GM21723 (cell line): ENCODE measurements at regions not wholly inside any gene's neighbourhood (a gene's known extent, or its start where the extent isn't known, plus 50 kb on each side); places are given as distances from the start of the nearest gene placed in this dataset.

Experiments used
- ATAC-seq: cut with Tn5 transposase; IDR thresholded peaks from one replicate; pipeline ENCODE4 v1.9.1; 2021; ENCODE audit warnings: mild to moderate bottlenecking, moderate library complexity; ENCODE audit not compliant: unreplicated experiment

DNA sequence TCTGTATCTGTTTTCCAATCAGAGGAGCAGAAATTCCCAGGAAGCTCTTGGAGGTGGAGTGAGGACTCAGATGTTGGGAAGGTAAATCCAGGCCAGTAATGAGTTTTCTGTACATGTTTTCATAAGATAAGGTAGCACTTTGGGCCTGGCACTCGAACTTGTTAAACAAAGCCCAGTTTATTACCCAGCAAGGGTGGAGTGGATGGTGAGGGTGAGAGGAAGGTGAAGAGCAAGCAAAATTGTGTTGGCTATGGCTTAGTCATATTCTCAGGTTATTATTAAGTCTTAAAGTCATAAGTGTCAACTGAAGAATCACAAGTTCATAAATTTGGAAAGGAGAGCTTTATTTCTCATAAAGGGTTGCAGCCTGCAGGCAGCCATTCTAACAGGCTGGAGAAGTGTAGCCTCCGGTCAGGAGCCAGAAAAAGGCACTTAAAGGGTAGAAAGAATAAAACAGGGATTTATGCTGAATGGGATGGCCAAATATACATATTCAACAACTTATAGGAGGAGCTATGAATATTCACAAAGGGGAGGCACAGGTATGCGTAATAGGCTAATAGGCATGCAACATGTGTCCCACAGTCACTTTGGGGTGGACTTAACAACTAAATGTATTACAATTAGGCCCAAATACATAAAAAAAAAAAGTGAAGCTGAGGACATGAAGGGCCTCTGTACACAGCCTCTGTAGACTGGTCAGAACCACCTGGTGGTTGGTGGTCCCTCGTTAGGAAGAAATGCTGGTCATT is 523.9 kb downstream of the LMO4 start:
- no peak for ATAC-seq

DNA sequence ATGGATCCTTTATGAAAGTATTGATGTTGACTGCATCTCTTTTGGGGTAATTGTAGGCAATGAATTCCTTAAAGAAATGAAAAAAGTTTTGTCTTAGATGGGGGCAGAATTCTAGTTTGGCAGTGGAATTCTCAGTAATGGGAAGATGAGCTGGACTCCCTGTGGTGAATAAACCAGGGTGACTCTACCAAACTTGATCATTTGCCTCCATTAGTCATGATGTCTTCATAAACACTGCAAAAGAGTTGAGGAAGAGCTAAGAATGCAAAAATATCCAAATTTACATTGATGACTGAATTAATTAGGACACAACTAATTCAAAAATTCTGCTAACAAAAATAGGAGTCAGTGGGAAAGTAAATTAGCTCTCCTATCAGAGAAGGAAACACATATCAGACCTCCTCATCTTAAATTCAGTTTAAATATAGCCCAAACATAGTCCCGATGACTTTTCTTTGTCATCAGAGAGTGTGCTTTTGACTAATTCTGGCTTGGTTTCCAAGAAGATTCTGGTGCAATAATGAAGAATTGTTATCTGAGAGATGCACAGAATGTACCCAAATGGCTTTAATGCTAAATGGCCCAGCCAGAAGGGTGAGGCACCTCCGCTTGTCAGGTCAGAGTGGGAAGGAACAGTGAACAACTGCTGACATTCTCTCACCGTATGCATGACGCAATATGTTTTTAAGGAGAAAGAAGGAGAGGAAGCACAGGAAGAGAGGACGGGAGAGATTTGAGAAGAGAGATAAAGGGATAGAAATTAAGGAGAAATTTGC is 525.1 kb downstream of the LMO4 start:
- no peak for ATAC-seq

DNA sequence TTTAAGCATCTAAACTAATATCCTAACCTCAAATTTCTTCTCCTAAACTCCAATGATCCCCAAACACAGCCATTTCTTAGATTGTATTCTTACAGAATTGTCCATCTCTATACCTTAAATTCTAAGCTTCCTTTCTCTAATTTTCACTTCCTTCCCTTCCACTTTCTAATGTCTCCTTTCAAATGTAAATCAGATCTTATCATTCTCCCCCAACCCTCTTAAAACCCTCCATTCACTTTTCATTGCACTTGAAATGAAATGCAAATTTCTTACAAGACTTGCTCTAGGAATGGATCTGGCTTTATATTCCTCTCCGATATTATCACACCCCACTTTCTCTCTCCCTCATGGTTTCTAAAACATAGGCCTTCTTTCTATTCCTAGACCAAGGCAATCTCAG is 534.6 kb downstream of the LMO4 start:
- no peak for ATAC-seq

DNA sequence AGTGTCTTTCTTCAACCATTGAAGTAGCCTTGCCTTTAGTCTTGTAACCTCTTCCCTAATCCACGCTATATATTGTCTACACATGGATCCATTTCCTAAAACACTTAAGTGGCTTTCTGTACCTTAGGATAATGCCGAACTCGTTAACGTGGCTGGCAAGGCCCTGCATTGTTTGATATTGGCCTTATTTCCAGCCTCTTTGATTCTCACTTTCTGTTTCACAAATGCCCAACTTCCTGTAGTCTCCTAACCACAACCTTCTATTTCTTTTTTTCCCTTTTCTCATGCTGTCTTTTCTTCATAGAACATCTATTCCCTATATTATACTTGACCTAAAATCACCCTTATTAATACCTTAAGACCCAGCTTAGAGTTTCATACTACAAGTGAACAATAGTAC is 536.0 kb downstream of the LMO4 start:
- no peak for ATAC-seq

DNA sequence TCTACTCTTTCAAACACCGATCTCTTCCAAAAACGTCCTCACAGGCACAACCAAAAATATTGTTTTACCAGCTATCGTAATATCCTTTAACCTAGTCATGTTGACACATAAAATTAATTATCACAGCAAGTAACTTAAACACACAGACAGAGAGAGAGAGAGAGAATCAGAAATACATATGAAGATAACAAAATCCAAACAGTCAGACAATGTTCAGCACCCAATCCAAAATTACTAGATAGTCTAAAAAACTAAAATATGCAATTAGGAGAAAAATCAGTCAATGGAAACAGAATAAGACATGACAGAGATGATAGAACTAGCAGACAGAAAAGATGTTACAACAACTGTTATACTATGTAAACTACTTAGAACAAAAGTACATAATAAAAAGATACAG is 537.7 kb downstream of the LMO4 start:
- ATAC-seq, result no peak

DNA sequence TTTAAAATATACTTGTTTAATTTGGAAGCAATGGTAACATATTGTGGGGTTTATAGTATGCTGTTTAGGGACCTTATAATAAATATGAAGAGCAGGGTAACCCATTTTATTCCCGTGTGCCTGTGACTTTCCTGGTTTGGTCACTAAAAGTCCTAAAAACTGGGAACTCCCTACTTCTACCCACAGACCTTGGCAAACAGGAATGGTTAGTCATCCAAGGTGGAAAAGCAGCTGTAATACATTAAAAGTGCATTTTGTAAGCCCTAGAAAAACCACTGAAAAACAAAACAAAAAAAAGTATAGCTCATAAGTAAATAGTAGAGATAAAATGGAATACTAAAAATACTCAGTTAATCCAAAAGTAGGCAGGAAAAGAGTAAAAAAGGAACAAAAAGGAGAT is 538.9 kb downstream of the LMO4 start:
- no peak for ATAC-seq

DNA sequence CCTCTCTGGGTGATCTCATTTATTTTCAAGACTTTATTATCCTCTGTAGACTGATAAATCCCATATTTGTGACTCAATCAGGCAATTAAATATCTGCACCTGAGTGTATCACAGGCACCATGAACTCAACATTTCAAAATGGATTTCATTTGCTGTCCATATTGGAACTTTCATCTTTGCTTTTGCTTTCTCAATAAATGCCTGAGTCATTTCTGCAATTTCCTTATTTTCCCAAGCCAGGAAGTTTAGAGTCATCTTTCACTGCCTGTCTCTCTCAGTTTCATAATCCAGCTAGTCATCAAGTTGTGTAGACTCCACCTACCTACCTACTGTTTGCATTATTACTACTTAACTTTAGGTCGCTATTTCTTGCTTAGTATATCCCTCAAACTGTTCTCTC is 540.9 kb downstream of the LMO4 start:
- no peak for ATAC-seq

DNA sequence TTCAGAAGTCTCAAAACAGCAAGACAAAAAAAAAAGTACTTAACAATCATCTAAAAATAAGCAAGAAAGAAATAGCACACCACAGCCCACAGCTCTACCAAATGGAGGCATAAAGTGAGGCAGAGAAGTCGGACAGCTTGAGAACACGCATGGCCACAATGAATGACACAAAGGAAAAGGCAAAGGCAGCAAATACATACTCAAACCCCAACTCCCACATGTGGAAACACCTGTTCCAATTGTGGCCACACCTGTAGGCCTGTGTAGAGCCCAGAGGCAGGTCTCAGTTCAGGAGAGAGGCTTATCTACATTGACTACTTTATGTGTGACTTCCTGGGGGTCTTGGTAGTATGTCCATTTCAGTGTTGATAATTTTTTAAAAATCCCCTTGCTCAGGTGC is 543.5 kb downstream of the LMO4 start:
- peak; percentile 84 for ATAC-seq

DNA sequence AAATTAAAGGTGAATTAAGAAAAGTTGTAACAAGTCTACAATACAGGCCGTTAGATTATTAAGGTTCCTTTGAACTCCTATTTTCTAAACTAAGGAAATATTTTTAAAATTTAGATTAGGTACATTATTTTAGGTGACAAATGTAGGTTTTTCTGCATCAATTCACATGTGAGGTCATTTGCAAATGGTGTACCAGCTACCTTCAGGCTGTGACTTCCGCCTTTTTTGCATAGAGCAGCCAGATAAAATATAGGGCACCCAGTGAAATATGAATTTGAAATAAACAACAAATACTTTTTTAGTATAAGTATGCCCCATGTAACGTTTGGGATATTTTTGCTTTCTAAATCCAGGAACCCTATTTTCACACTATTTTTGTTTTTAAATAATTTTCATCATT is 544.0 kb downstream of the LMO4 start:
- ATAC-seq, result no peak

DNA sequence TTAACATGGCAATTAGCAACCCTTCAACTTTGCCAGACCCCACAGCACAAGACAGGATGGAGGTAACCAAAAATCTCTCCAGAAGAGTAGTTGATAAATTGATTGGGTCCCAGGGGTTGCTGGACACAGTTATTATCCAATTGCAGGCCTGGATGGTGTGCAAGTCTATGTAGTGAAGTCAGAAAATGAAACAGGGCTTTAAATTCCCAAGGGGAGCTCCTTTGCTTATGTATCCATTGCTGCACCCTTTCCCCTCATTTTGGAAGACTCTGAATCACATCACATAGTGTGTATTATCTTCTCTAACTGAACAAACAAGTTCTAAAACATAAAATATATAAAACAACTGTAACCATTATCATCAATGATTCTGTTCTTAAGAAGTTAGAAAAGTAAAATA is 550.2 kb downstream of the LMO4 start:
- no peak for ATAC-seq

DNA sequence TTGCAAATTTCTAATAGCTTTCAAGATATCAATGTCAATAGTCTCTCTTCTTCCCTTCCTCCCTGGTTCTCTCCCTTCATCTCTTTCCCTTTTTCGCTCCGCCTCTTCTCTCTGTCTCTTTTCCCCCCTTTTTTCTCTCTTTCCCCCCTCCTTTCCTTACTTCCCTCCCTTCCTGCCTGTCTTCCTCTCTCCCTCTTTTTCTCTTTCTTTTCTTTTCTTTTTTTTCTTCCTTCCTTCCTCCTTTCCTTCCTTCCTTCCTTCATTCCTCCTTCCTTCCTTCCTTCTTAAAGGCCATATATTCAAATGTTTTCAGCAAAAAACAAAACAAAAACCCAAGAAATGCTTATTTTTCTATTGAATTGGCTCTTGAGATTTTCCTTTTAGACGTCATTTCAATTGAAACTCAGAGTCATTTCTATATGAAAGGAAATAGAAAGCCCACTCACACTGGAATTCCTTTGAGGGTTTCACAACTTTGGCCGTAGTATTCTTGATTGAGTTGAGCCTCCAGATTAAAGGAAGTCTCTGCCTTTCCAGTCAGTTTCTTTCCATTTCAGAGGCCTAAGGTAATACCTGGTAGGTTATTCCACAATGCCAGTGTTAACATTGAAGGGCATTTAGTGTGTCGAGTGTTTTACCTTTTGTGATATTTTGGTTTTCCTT is 551.5 kb downstream of the LMO4 start:
- ATAC-seq, result no peak

DNA sequence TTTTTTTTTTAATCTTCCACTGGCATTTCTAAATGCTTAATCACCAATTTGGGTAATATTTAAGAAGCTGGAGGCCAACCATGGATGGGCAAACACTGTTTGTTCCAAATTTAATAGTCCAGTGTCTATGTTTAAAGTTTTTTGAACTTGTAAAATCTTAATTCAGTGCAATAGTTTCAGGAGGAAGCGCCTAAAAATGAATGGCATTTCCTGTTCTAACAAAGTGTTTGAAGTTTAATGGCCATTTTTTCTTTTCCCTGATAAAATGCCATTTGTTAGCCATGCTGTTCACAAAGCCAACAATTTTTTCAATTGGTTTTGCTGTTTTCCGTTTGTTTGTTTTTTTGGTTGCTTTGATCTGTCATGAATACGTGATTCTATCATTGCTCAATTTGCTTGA is 552.1 kb downstream of the LMO4 start:
- no peak for ATAC-seq

DNA sequence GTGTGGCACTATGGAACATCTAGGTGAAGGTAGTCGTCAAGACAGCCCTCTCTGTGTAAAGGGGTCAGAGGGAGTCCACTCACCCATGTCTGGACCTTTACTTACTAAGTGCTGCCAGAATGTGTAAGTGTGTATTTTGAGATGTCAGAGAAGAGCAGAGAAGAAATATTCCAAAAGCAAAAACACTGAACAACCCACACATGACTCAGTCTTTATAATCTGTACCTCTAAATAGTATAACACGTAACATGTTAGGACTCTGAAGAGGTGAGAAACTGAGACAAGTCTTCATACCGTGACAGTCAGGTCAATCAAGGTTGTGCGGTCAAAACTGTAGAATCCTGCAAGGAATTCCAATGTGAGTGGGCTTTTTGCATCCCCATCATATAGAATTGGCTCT is 555.2 kb downstream of the LMO4 start:
- no peak for ATAC-seq

DNA sequence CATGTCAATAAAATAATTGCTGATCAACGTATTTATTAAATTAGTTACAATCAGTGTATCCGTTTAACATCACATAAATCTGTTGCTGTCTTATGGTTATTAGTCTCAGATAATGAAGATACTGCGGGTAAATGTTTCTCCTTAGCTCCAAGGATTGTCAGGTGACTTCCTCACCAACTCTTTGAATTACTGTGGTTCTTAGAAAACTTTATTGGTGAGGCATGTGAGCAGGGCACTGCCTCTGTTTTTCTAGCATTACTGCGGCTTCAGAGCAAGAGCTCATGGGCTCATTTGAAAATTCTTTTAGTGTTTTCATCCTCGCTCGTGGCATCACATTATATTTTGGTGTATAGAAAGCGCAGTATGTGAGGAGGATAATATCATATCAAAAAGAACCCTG is 555.9 kb downstream of the LMO4 start:
- ATAC-seq, result no peak

DNA sequence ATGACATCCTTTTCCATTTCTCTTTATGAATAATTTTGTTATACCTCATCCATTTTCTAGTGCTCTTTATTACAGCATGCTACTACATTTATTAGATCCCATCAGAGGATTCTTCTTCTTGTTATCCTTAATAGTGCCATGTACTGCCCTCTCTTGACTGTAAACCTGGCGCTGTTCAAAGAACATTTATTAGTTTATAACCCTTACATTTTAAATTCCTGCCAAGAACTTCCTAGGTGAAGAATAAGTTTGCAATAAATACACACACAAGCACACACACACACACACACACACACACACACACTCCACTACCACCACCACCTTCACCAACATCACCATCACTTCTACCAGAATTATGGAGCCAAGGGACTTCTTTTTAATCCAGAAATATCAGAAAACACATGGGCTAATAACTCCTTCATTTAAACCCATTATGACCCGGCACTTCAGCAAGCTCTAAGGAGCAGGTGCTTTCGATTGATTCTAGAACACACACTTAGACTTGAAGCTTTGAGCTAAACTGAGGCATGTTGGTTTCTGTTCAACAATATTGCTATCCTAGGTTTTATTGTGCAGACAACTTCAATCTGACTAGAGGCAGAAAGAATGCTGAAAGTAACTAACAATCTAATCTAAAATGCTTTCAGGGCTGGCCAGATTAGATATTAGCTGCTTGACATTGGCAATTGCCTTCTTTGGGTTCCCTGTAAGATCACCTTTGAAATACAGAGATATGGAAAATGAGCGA is 556.8 kb downstream of the LMO4 start:
- ATAC-seq, result no peak

DNA sequence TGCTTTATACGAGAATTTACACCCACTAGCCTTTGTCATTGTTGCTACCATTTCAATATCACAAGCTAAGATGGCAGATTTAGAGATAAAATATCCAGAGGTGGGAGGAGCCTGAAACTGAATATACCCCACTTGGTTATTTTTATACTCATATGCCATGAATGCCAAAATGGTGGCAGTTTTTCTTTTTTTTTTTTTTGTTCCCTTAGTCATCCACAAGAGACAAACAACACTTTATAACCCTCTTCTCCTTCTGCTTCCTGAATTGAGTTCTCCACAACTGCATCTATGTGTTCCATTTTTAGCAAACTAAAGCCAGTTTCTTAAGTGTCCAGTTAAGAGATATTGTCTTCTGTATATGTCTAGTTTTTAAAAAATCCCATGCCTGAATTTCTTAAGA is 558.4 kb downstream of the LMO4 start:
- ATAC-seq, result no peak

DNA sequence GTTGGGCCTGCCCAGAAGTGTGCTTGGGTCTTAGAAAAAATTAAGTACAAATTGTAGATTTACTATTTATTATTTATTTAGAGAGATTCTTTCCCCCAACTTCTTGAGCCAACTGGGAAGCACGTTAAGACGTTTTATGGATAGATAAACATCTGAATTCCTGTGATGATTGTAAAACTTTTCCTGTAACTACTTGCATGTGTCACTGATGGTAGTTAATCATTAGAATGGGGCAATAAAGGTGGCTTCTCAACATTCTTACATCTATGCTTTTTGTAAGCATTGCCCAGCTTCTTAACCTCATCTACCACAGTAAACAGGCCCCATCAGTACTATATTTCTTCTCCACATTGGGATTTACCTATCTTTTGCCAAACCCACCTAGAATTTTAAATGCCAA is 559.8 kb downstream of the LMO4 start:
- no peak for ATAC-seq

DNA sequence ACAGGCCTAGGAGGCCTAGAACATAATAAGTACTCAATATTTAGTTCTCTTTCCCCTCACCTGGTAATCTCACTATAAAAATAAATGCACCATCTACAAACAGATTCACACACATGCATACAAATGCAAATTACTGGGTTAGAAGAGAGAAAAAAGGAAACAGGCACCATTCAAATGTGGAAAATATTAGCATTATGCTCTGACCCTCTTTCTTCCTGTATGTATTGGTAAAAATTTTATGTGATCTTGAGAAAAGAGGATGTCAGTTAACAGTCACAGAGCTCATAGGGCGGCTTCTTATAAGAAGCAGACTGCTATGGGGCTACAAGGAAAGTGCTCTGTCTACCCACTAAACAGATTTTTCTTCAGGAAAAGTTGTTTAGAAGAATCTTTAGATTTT is 565.4 kb downstream of the LMO4 start:
- ATAC-seq, result no peak

DNA sequence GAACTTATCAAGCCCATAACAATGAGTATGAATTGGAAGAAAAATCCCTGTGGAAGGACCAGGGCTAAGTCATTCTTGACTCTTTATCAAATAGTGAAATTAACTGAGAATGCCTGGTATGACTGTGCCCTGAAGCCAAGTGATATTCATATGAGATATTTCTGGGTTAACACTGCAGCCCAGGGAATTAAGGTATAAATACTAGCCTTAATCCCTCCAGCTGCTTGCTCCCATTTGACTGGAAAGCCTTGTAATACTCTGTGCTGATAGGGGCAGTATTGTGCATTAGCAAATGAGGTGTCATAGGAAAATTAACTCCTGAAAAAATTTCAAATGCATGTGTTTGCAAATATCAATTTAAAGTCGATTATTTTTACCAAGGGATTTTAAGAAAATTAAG is 568.8 kb downstream of the LMO4 start:
- no peak for ATAC-seq

DNA sequence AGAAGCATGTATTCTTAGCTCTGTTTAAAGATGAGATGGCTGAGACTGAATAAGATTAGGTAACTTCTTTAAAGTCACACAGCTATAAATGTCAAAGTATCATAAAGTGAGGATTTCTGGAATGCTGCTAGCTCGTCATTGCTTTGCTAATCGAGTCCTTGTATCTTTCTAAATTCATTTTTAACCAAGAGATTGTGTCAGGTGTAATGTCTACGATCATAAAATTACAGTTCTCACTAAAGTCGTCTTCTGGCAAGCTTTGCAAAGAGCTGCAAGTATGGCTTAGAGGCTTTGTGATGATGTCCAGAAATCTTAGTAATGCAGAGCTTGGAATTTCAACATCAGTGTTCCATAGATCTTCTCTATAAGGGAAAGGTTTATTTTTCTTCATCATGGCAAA is 569.8 kb downstream of the LMO4 start:
- ATAC-seq, result no peak

DNA sequence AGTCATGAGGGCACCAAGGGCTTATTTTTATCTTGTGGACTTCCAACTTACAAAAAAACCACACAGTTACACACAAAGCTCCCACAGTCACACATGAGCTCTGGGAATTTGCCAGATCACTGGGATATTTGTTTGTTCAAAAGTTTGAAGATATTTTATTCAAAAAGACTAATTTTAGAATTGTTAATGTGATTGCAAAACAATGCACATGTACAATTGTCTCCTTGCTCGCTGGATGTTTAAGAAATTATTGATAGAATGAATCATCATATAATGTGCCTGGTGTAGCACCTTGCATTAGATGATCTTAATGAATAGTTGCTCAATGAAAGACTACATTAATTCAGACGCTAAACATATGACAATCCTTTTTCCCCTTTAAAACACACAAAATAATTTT is 570.3 kb downstream of the LMO4 start:
- no peak for ATAC-seq
